Activated naive CD4-positive, alpha-beta T cell treated with anti-CD3 and anti-CD28 coated beads, Interleukin-2, amount 50 U/mL, for 24 hours (primary cell): ENCODE measurements at regions not wholly inside any gene's neighbourhood (a gene's known extent, or its start where the extent isn't known, plus 50 kb on each side); places are given as distances from the start of the nearest gene placed in this dataset.

ENCODE experiments used
- H3K27ac Mint-ChIP-seq: one replicate; pipeline ENCODE4 v1.8.0; 2021; ENCODE audit warnings: mild to moderate bottlenecking, mixed read lengths
- H3K27me3 Mint-ChIP-seq: one replicate; pipeline ENCODE4 v1.8.0; 2021; ENCODE audit warnings: mixed read lengths
- H3K36me3 Mint-ChIP-seq: one replicate; pipeline ENCODE4 v1.8.0; 2021; ENCODE audit warnings: mixed read lengths
- H3K4me1 Mint-ChIP-seq: one replicate; pipeline ENCODE4 v1.8.0; 2021; ENCODE audit warnings: mixed read lengths
- H3K4me3 Mint-ChIP-seq: one replicate; pipeline ENCODE4 v1.8.0; 2021; ENCODE audit warnings: mild to moderate bottlenecking, mixed read lengths
- H3K9me3 Mint-ChIP-seq: one replicate; pipeline ENCODE4 v1.8.0; 2021; ENCODE audit warnings: mixed read lengths

GRCh38 chr3:147989344-147989743, 580.2 kb downstream of the ZIC1 start:
- H3K4me1 Mint-ChIP-seq: no peaks in the 10 kb centered on the region

GRCh38 chr3:148002705-148003205, 593.6 kb downstream of the ZIC1 start:
- Mint-ChIP-seq H3K27me3 (no peaks in the 10 kb centered on the region), H3K27ac (no peak overlapping the region), H3K9me3 (peaks cover 7% of the 10 kb centered on the region), H3K4me3 (no peak overlapping the region), H3K36me3 (no peaks in the 10 kb centered on the region), H3K4me1 (no peaks in the 10 kb centered on the region)

More at GRCh38 chr3:147989344-147989743, 580.2 kb downstream of the ZIC1 start:
- Mint-ChIP-seq H3K27me3 (no peaks in the 10 kb centered on the region), H3K36me3 (no peaks in the 10 kb centered on the region), H3K4me3 (no peak overlapping the region), H3K27ac (no peak overlapping the region), H3K9me3 (no peaks in the 10 kb centered on the region)

GRCh38 chr3:148004331-148004730, 595.2 kb downstream of the ZIC1 start:
- Mint-ChIP-seq H3K4me1 (no peaks in the 10 kb centered on the region), H3K9me3 (peaks cover 1% of the 10 kb centered on the region), H3K27me3 (no peaks in the 10 kb centered on the region), H3K27ac (no peak overlapping the region), H3K36me3 (no peaks in the 10 kb centered on the region), H3K4me3 (no peak overlapping the region)

DNA sequence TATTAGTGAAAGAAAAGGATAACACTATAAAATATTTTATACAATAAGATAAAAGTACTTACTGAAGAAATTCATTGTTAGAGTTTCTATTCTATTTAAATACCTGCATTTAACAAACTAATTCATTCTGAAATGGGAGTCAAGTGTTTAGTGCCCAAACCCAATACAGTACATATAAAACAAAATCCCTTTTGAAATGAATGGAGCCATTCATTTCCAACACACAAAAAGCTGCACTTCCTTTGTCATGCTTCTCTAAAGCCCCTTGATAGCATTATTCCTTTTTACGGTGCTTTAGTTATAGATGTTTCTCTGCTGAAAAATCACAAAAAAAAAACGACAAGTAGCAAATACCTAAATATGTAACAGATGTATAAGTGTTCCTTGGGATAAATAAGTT, 596.3 kb downstream of the ZIC1 start:
- H3K27me3 Mint-ChIP-seq: no peaks in the 10 kb centered on the region
- peaks cover 6% of the 10 kb centered on the region for H3K9me3 Mint-ChIP-seq
- no peak overlapping the region for H3K4me3 Mint-ChIP-seq
- no peaks in the 10 kb centered on the region for H3K36me3 Mint-ChIP-seq
- no peak overlapping the region for H3K27ac Mint-ChIP-seq
- H3K4me1 Mint-ChIP-seq: no peaks in the 10 kb centered on the region

GRCh38 chr3:148006508-148006907, 597.3 kb downstream of the ZIC1 start:
- H3K27ac Mint-ChIP-seq: no peak overlapping the region

GRCh38 chr3:148008591-148008990, 599.4 kb downstream of the ZIC1 start:
- Mint-ChIP-seq H3K27ac (no peak overlapping the region), H3K9me3 (peaks cover 6% of the 10 kb centered on the region), H3K27me3 (no peaks in the 10 kb centered on the region), H3K4me3 (no peak overlapping the region), H3K36me3 (no peaks in the 10 kb centered on the region), H3K4me1 (no peaks in the 10 kb centered on the region)

More at GRCh38 chr3:148006508-148006907, 597.3 kb downstream of the ZIC1 start:
- no peaks in the 10 kb centered on the region for H3K27me3 Mint-ChIP-seq
- no peak overlapping the region for H3K4me3 Mint-ChIP-seq
- no peaks in the 10 kb centered on the region for H3K4me1 Mint-ChIP-seq
- H3K9me3 Mint-ChIP-seq: peaks cover 6% of the 10 kb centered on the region
- H3K36me3 Mint-ChIP-seq: no peaks in the 10 kb centered on the region

DNA sequence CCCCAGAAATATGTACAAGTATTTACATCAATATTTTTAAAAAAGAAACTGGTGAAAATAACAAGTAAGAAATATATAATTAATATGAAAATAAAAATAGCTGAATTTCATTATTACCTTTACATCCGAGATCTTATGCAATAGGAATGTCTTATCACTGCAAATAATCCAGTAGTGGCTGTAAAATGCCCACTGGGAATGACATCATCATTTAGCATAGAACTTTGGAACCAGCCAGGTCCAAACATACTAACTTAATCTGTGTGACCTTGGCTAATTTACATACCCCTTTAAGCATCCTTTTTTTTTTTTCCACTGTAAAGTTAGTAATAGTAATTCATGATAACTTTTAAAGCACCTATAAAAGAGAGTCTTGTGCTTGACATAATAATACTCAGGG, 611.7 kb downstream of the ZIC1 start:
- peaks cover 1% of the 10 kb centered on the region for H3K36me3 Mint-ChIP-seq
- no peaks in the 10 kb centered on the region for H3K4me1 Mint-ChIP-seq
- H3K27ac Mint-ChIP-seq: no peak overlapping the region
- H3K9me3 Mint-ChIP-seq: peaks cover 31% of the 10 kb centered on the region
- H3K4me3 Mint-ChIP-seq: no peak overlapping the region
- H3K27me3 Mint-ChIP-seq: no peaks in the 10 kb centered on the region

DNA sequence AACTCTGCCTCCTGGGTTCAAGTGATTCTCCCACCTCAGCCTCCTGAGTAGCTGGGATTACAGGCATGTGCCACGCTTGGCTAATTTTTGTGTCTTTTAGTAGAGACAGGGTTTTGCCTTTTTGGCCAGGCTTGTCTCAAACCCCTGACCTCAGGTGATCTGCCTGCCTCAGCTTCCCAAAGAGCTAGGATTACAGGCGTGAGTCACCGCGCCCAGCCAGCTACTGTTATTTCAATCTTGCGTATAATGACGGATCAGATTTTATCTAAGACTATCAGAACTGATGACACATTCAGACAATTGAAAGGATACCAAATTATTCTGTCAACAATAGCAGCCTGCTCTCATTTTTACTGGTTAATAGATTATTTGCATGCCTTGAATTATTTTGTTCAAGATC, 612.2 kb downstream of the ZIC1 start:
- H3K27ac Mint-ChIP-seq: no peak overlapping the region
- no peaks in the 10 kb centered on the region for H3K27me3 Mint-ChIP-seq
- H3K9me3 Mint-ChIP-seq: peaks cover 28% of the 10 kb centered on the region
- no peak overlapping the region for H3K4me3 Mint-ChIP-seq
- H3K36me3 Mint-ChIP-seq: peaks cover 1% of the 10 kb centered on the region
- H3K4me1 Mint-ChIP-seq: no peaks in the 10 kb centered on the region

DNA sequence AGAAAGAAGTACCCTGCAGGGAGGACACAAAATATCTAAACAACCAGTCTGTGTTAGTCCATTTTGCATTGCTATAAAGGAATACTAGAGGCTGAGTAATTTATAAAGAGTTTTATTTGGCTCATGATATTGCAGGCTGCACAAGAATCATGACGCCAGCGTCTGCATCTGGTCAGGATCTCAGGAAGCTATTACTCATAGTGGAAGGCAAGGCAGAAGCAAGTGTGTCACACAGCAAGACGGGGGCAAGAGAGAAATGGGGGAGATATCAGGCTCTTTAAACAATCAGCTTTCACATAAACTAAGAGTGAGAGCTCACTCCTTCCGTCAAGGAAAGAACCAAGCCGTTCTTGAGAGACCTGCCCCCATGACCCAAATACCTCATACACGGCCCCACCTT, 614.8 kb downstream of the ZIC1 start:
- peaks cover 16% of the 10 kb centered on the region for H3K9me3 Mint-ChIP-seq
- H3K27me3 Mint-ChIP-seq: no peaks in the 10 kb centered on the region

GRCh38 chr3:148026009-148026588, 616.9 kb downstream of the ZIC1 start:
- Mint-ChIP-seq H3K9me3 (peaks cover 16% of the 10 kb centered on the region), H3K27ac (no peak overlapping the region), H3K4me1 (no peaks in the 10 kb centered on the region), H3K36me3 (peaks cover 1% of the 10 kb centered on the region), H3K27me3 (no peaks in the 10 kb centered on the region), H3K4me3 (no peak overlapping the region)

More for the DNA sequence above, 614.8 kb downstream of the ZIC1 start:
- Mint-ChIP-seq H3K36me3 (peaks cover 1% of the 10 kb centered on the region), H3K4me3 (no peak overlapping the region), H3K27ac (no peak overlapping the region), H3K4me1 (no peaks in the 10 kb centered on the region)

- H3K27ac Mint-ChIP-seq: no peak overlapping the region
- no peak overlapping the region for H3K4me3 Mint-ChIP-seq
- no peaks in the 10 kb centered on the region for H3K27me3 Mint-ChIP-seq
- no peaks in the 10 kb centered on the region for H3K9me3 Mint-ChIP-seq
- H3K4me1 Mint-ChIP-seq: no peaks in the 10 kb centered on the region
- H3K36me3 Mint-ChIP-seq: no peaks in the 10 kb centered on the region
Observed at GRCh38 chr3:148030975-148031374, 621.8 kb downstream of the ZIC1 start.

GRCh38 chr3:148034353-148034752, 625.2 kb downstream of the ZIC1 start:
- no peak overlapping the region for H3K4me3 Mint-ChIP-seq
- H3K36me3 Mint-ChIP-seq: no peaks in the 10 kb centered on the region
- no peaks in the 10 kb centered on the region for H3K4me1 Mint-ChIP-seq
- no peak overlapping the region for H3K27ac Mint-ChIP-seq
- H3K27me3 Mint-ChIP-seq: no peaks in the 10 kb centered on the region
- H3K9me3 Mint-ChIP-seq: no peaks in the 10 kb centered on the region

DNA sequence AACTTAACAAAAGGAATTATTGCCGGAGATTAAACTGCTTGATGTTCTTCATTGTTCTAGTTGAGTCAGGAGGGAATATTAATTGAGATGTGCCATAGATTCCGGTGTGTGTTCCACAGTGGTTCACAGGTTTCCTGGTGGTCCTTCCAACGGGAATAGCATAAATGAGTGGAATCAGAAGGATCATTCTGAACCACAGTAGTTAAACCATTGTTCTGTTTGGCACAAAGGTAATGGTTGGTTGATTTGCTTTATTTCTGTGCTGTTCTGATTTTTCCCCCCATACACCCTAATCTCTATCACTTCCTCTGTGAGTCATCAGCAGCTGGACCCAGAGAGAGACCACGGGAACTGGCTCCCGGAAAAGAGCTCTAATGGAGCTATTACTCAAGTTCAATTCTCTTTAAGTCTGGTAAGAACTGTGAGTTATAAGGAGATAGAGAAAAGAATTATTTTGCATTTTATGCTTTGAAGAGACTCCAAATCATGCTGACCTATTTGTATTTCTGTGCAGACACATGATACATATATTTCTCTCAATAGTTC, 627.2 kb downstream of the ZIC1 start:
- no peaks in the 10 kb centered on the region for H3K36me3 Mint-ChIP-seq
- no peak overlapping the region for H3K4me3 Mint-ChIP-seq
- H3K9me3 Mint-ChIP-seq: peaks cover 5% of the 10 kb centered on the region
- H3K4me1 Mint-ChIP-seq: no peaks in the 10 kb centered on the region
- H3K27ac Mint-ChIP-seq: no peak overlapping the region
- H3K27me3 Mint-ChIP-seq: no peaks in the 10 kb centered on the region

DNA sequence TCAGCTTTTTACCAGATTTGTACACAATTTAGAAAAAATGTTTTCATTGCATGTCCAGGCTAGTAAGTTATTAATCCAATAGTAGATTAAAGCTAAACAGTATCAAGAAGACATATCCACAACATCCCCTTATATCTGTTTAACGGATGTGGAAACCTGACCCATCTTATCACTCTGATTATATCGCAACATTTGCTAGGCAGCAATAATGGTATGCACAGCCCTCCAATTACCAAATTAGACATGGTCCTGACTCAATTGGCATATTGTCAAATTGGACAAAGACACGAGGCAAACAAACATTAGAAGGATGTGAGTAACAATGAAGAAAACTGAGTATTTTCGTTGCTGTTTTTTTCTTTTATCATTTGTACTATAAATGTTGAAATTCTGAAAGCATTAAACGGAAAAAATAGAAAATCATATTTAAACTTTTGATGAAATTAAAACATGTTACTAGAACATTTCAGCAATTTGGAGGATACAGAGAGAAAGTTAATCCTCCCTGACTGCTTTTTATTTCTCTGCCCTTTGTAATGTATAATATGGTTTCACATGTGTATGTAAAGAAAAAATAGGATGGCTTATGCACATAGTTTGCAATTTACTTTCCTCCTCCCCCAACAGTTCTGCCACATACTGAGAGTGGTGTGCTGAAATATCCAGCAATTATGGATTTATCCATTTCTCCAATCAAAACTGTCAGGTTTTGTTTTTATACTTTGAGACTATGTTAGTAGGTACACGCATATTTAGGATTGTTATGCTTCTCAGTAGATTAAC, 633.7 kb downstream of the ZIC1 start:
- Mint-ChIP-seq H3K9me3 (peaks cover 10% of the 10 kb centered on the region), H3K4me1 (no peaks in the 10 kb centered on the region), H3K27me3 (no peaks in the 10 kb centered on the region), H3K36me3 (no peaks in the 10 kb centered on the region), H3K4me3 (no peak overlapping the region), H3K27ac (no peak overlapping the region)

GRCh38 chr3:148044151-148044550, 635.0 kb downstream of the ZIC1 start:
- no peak overlapping the region for H3K4me3 Mint-ChIP-seq
- H3K27ac Mint-ChIP-seq: no peak overlapping the region
- H3K9me3 Mint-ChIP-seq: peaks cover 14% of the 10 kb centered on the region
- H3K27me3 Mint-ChIP-seq: no peaks in the 10 kb centered on the region
- no peaks in the 10 kb centered on the region for H3K36me3 Mint-ChIP-seq
- H3K4me1 Mint-ChIP-seq: no peaks in the 10 kb centered on the region

DNA sequence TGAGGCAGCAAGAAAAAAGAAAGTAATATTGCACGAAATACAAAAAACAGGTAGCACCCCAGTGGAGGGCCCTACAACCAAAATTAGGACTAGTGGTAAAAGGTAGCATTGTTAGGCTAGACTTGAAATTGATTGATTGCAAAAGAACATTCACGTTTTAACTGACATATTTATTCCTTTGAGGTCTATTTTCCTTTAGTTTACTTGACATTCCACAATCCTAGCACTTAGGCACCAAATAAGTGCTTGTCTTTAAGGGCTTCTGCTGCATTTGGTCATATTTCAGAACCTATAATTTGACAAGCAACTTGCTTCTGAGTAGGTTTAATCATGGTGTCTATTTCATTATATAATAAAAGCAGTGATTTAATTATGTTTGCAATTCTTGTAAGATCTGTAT, 642.7 kb upstream of the AGTR1 start:
- Mint-ChIP-seq H3K36me3 (no peaks in the 10 kb centered on the region), H3K9me3 (peaks cover 4% of the 10 kb centered on the region), H3K27me3 (no peaks in the 10 kb centered on the region), H3K4me1 (no peaks in the 10 kb centered on the region), H3K4me3 (no peak overlapping the region), H3K27ac (no peak overlapping the region)
